Body of pancreas (tissue), 4 donors: ENCODE measurements at regions not wholly inside any gene's neighbourhood (a gene's known extent, or its start where the extent isn't known, plus 50 kb on each side); places are given as distances from the start of the nearest gene placed in this dataset.

Experiments used
- POLR2A ChIP-seq, 3 donors: fragments of 450-650 bp; IDR thresholded peaks; one replicate each; pipeline ENCODE4 v1.6.1; 2016; ENCODE audit warnings: antibody characterized with exemption in 3 of 3, mild to moderate bottlenecking in 2 of 3
- TF ChIP-seq, protein P1 (sequence below), 7 experiments: fragments of 450-650 bp in 4 of 7; fragments of 200-600 bp in 3 of 7; sonication (generic) in 3 of 7; IDR thresholded peaks; one replicate each; pipeline ENCODE4 v1.5.1; 2016 to 2019; ENCODE audit warnings: antibody characterized with exemption in 7 of 7

GRCh38 chr7:13627455-13627854, 362.0 kb downstream of the ETV1 start:
- TF ChIP-seq POLR2A (IDR thresholded peaks at IDR 0.05), result no peak
- TF ChIP-seq, protein P1, sequence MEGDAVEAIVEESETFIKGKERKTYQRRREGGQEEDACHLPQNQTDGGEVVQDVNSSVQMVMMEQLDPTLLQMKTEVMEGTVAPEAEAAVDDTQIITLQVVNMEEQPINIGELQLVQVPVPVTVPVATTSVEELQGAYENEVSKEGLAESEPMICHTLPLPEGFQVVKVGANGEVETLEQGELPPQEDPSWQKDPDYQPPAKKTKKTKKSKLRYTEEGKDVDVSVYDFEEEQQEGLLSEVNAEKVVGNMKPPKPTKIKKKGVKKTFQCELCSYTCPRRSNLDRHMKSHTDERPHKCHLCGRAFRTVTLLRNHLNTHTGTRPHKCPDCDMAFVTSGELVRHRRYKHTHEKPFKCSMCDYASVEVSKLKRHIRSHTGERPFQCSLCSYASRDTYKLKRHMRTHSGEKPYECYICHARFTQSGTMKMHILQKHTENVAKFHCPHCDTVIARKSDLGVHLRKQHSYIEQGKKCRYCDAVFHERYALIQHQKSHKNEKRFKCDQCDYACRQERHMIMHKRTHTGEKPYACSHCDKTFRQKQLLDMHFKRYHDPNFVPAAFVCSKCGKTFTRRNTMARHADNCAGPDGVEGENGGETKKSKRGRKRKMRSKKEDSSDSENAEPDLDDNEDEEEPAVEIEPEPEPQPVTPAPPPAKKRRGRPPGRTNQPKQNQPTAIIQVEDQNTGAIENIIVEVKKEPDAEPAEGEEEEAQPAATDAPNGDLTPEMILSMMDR (IDR thresholded peaks at IDR 0.05), result no peak
